ENCODE measurements at regions not wholly inside any gene's neighbourhood (a gene's known extent, or its start where the extent isn't known, plus 50 kb on each side); places are given as distances from the start of the nearest gene placed in this dataset.

GRCh38 chr1:185610954-185611353, 123.2 kb upstream of the HMCN1 start:
- peaks cover 0 to 6% (median 0%) of the 10 kb centered on the region in 4 donors for H3K9me3 ChIP-seq
- no peak for DNase-seq (ENCODE audit: low spot score in 2 of 2)

GRCh38 chr1:185608177-185608576, 126.0 kb upstream of the HMCN1 start:
- 77 to 82% methylated on average over 5 of the region's 5 CpGs for WGBS, 2 donors
- no peak for DNase-seq (ENCODE audit: low spot score in 2 of 2)
- Histone ChIP-seq H3K4me3 (no peak overlapping the region), H3K4me1 (no peaks in the 10 kb centered on the region), H3K9me3 (peaks cover 0 to 6% (median 0%) of the 10 kb centered on the region in 4 donors), H3K36me3 (no peaks in the 10 kb centered on the region), H3K27ac (no peak overlapping the region), H3K27me3 (no peaks in the 10 kb centered on the region)
- TF ChIP-seq CTCF (IDR thresholded peaks at IDR 0.05) (no peak), EP300 (IDR thresholded peaks at IDR 0.05) (no peak), POLR2A (IDR thresholded peaks at IDR 0.05) (no peak)

More at GRCh38 chr1:185610954-185611353, 123.2 kb upstream of the HMCN1 start:
- no peaks in the 10 kb centered on the region for H3K36me3 ChIP-seq
- H3K4me3 ChIP-seq, result no peak overlapping the region
- H3K27me3 ChIP-seq, result no peaks in the 10 kb centered on the region
- H3K27ac ChIP-seq, result no peak overlapping the region
- no peaks in the 10 kb centered on the region for H3K4me1 ChIP-seq
- TF ChIP-seq POLR2A (IDR thresholded peaks at IDR 0.05) (no peak), EP300 (IDR thresholded peaks at IDR 0.05) (no peak), CTCF (IDR thresholded peaks at IDR 0.05) (no peak)

- Histone ChIP-seq H3K36me3 (no peaks in the 10 kb centered on the region), H3K27ac (no peak overlapping the region), H3K9me3 (no peaks in the 10 kb centered on the region), H3K4me1 (no peaks in the 10 kb centered on the region), H3K27me3 (no peaks in the 10 kb centered on the region), H3K4me3 (no peak overlapping the region)
- no peak for DNase-seq (ENCODE audit: low spot score in 2 of 2)
- 96 to 100% methylated on average over 4 of the region's 4 CpGs for WGBS, 2 donors
- TF ChIP-seq EP300 (IDR thresholded peaks at IDR 0.05) (no peak), POLR2A (IDR thresholded peaks at IDR 0.05) (no peak), CTCF (IDR thresholded peaks at IDR 0.05) (no peak)
These were observed 131.0 kb upstream of the HMCN1 start for GRCh38 chr1:185603158-185603557.

- Histone ChIP-seq H3K9me3 (no peaks in the 10 kb centered on the region), H3K4me1 (no peaks in the 10 kb centered on the region), H3K27me3 (no peaks in the 10 kb centered on the region), H3K4me3 (no peak overlapping the region), H3K27ac (no peak overlapping the region), H3K36me3 (no peaks in the 10 kb centered on the region)
- DNase-seq (ENCODE audit: low spot score in 2 of 2), result no peak
- TF ChIP-seq POLR2A (IDR thresholded peaks at IDR 0.05) (no peak), CTCF (IDR thresholded peaks at IDR 0.05) (no peak), EP300 (IDR thresholded peaks at IDR 0.05) (no peak)
- WGBS, 2 donors, result 93 to 95% methylated on average over 1 of the region's 1 CpG
These were observed 133.0 kb upstream of the HMCN1 start for GRCh38 chr1:185601189-185601588.

- Histone ChIP-seq H3K9me3 (no peaks in the 10 kb centered on the region), H3K27me3 (no peaks in the 10 kb centered on the region), H3K4me1 (no peaks in the 10 kb centered on the region), H3K36me3 (no peaks in the 10 kb centered on the region), H3K27ac (no peak overlapping the region), H3K4me3 (no peak overlapping the region)
- 60 to 76% methylated on average over 2 of the region's 2 CpGs for WGBS, 2 donors
- TF ChIP-seq POLR2A (IDR thresholded peaks at IDR 0.05) (no peak), EP300 (IDR thresholded peaks at IDR 0.05) (no peak)
- no peak for DNase-seq (ENCODE audit: low spot score in 2 of 2)
These were observed 133.6 kb upstream of the HMCN1 start for GRCh38 chr1:185600641-185601040.

GRCh38 chr1:185598332-185598731, 135.9 kb upstream of the HMCN1 start:
- H3K27me3 ChIP-seq, result no peaks in the 10 kb centered on the region
- H3K4me3 ChIP-seq, result no peak overlapping the region
- no peaks in the 10 kb centered on the region for H3K36me3 ChIP-seq
- TF ChIP-seq POLR2A (IDR thresholded peaks at IDR 0.05) (no peak), CTCF (IDR thresholded peaks at IDR 0.05) (no peak), EP300 (IDR thresholded peaks at IDR 0.05) (no peak)
- DNase-seq (ENCODE audit: low spot score in 2 of 2), result no peak
- no peak overlapping the region for H3K27ac ChIP-seq
- 70 to 76% methylated on average over 1 of the region's 1 CpG for WGBS, 2 donors
- H3K9me3 ChIP-seq, result no peaks in the 10 kb centered on the region
- no peaks in the 10 kb centered on the region for H3K4me1 ChIP-seq

All from tibial nerve (tissue), 4 donors.